ENCODE measurements at regions not wholly inside any gene's neighbourhood (a gene's known extent, or its start where the extent isn't known, plus 50 kb on each side); places are given as distances from the start of the nearest gene placed in this dataset.

DNA sequence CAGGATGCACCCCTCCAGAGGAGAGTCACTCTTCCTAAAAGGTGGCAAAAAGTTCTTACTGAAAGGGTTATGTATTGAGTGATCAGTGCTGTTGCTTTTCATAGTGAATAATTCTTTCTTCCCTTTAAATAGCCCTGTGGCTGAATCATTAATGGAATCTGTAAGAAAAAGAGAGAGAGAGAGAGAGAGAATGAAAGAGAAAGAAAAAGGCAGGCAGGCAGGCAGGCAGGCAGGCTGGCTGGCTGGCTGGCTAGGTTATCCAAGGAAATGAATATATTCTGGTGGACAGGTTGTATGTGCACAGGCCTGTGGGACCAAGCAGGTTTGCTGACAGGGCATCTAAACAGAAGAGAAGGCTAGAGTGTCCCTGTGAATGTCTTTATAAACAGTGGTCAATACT is 100.5 kb downstream of the DLEU7 start:
- no peaks in the 10 kb centered on the region for H3F3A ChIP-seq (ENCODE audit: insufficient read depth, low read length)
- no peaks in the 10 kb centered on the region for H3K27me3 ChIP-seq (ENCODE audit: insufficient read depth, low read length)
- no peak overlapping the region for H3K9ac ChIP-seq (ENCODE audit: low read length)
- no peak overlapping the region for H3K27ac ChIP-seq (ENCODE audit: low read depth, low read length, poor library complexity, severe bottlenecking)
- no peak overlapping the region for H2AFZ ChIP-seq (ENCODE audit: low read length)
- no peaks in the 10 kb centered on the region for H3K36me3 ChIP-seq (ENCODE audit: insufficient read depth, low read length)
- H3K79me2 ChIP-seq (ENCODE audit: insufficient read depth, low read length) = no peaks in the 10 kb centered on the region
- no peak for TF ChIP-seq EZH2 (IDR thresholded peaks at IDR 0.05; ENCODE audit: borderline replicate concordance, low read length)
- TF ChIP-seq, protein P1, sequence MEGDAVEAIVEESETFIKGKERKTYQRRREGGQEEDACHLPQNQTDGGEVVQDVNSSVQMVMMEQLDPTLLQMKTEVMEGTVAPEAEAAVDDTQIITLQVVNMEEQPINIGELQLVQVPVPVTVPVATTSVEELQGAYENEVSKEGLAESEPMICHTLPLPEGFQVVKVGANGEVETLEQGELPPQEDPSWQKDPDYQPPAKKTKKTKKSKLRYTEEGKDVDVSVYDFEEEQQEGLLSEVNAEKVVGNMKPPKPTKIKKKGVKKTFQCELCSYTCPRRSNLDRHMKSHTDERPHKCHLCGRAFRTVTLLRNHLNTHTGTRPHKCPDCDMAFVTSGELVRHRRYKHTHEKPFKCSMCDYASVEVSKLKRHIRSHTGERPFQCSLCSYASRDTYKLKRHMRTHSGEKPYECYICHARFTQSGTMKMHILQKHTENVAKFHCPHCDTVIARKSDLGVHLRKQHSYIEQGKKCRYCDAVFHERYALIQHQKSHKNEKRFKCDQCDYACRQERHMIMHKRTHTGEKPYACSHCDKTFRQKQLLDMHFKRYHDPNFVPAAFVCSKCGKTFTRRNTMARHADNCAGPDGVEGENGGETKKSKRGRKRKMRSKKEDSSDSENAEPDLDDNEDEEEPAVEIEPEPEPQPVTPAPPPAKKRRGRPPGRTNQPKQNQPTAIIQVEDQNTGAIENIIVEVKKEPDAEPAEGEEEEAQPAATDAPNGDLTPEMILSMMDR (IDR thresholded peaks at IDR 0.05; ENCODE audit: low read length) = no peak
- no peaks in the 10 kb centered on the region for H3K9me2 ChIP-seq (ENCODE audit: low read depth, low read length)
- no peaks in the 10 kb centered on the region for H3K4me1 ChIP-seq (ENCODE audit: insufficient read depth, low read length, severe bottlenecking)
- H4K20me1 ChIP-seq (ENCODE audit: insufficient read depth, low read length) = no peaks in the 10 kb centered on the region
- H3K4me3 ChIP-seq (ENCODE audit: low read depth, low read length, poor library complexity, severe bottlenecking) = no peak overlapping the region
- H3K9me3 ChIP-seq (ENCODE audit: low read length) = no peaks in the 10 kb centered on the region
- no peak overlapping the region for H3K4me2 ChIP-seq (ENCODE audit: low read length)

DNA sequence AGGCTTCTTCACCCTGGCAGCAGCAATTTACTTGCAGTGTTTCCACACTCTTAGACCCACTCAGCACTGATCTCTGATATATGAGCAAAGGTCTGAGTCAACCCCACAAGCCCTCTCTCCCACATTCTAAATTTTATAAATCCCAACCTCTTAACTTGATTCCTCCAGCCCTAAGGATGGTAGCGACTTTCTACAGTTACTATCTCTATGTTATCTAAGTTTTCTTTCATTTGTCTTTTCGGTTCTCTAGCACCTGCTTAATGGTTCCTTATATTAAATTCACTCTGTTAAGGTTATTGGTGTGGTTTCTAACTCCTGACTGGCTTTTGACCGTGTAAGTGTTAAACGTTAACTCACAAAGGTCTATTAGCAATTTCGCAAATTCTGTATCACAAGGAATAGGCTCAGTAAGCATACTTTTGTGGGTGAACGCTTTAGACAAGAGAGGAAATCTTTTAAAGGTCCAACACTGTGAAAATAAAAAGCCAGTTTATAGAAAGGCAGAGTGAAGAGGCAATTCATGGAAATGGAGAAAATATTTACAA is 99.3 kb downstream of the DLEU7 start:
- H3K4me3 ChIP-seq (ENCODE audit: low read depth, low read length, poor library complexity, severe bottlenecking) = no peak overlapping the region
- no peaks in the 10 kb centered on the region for H3K27me3 ChIP-seq (ENCODE audit: insufficient read depth, low read length)
- no peaks in the 10 kb centered on the region for H3K9me2 ChIP-seq (ENCODE audit: low read depth, low read length)
- no peak overlapping the region for H2AFZ ChIP-seq (ENCODE audit: low read length)
- no peaks in the 10 kb centered on the region for H3K4me1 ChIP-seq (ENCODE audit: insufficient read depth, low read length, severe bottlenecking)
- H4K20me1 ChIP-seq (ENCODE audit: insufficient read depth, low read length) = no peaks in the 10 kb centered on the region
- no peaks in the 10 kb centered on the region for H3K36me3 ChIP-seq (ENCODE audit: insufficient read depth, low read length)
- no peak overlapping the region for H3K27ac ChIP-seq (ENCODE audit: low read depth, low read length, poor library complexity, severe bottlenecking)
- H3K9ac ChIP-seq (ENCODE audit: low read length) = no peak overlapping the region
- TF ChIP-seq, protein P1 (IDR thresholded peaks at IDR 0.05; ENCODE audit: low read length) = no peak
- TF ChIP-seq EZH2 (IDR thresholded peaks at IDR 0.05; ENCODE audit: borderline replicate concordance, low read length) = no peak
- no peaks in the 10 kb centered on the region for H3K9me3 ChIP-seq (ENCODE audit: low read length)
- no peak overlapping the region for H3K4me2 ChIP-seq (ENCODE audit: low read length)
- no peaks in the 10 kb centered on the region for H3F3A ChIP-seq (ENCODE audit: insufficient read depth, low read length)
- H3K79me2 ChIP-seq (ENCODE audit: insufficient read depth, low read length) = no peaks in the 10 kb centered on the region

DNA sequence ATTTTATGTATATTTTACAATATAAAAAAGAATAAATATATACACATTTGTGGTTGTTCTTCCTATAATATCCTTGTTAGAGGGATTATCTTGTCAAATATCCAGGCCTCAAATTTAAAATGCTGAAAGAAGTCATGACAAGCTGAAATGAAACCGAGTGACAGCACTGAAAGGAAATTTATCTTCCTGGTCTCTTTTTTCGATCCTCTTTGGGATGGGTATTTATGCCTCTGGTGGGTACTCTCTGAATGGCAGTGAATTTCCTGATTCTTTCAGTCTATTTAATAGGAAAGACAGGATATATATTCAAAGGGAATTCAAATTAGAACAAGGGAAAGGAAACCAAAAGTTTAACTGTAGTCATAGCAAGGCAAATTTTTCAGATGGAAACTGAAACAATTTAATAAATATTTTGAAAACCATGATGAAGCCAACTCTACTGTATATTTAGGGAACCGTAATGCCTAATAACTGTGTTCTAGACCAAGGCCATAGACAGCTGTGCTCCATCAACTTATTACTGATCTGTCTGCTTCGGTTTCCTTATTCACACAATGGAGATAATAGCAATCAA is 97.9 kb downstream of the DLEU7 start:
- no peak overlapping the region for H3K4me3 ChIP-seq (ENCODE audit: low read depth, low read length, poor library complexity, severe bottlenecking)
- 0 out of 2 replicates have a peak, but pooled peaks cover 3% of the 10 kb centered on the region for H3K9me3 ChIP-seq (ENCODE audit: low read length)
- H3K4me1 ChIP-seq (ENCODE audit: insufficient read depth, low read length, severe bottlenecking) = no peaks in the 10 kb centered on the region
- no peaks in the 10 kb centered on the region for H3K27me3 ChIP-seq (ENCODE audit: insufficient read depth, low read length)
- H3K27ac ChIP-seq (ENCODE audit: low read depth, low read length, poor library complexity, severe bottlenecking) = no peak overlapping the region
- TF ChIP-seq, protein P1 (IDR thresholded peaks at IDR 0.05; ENCODE audit: low read length) = no peak
- TF ChIP-seq EZH2 (IDR thresholded peaks at IDR 0.05; ENCODE audit: borderline replicate concordance, low read length) = no peak
- no peak overlapping the region for H3K9ac ChIP-seq (ENCODE audit: low read length)
- H3K9me2 ChIP-seq (ENCODE audit: low read depth, low read length) = no peaks in the 10 kb centered on the region
- no peaks in the 10 kb centered on the region for H4K20me1 ChIP-seq (ENCODE audit: insufficient read depth, low read length)
- H2AFZ ChIP-seq (ENCODE audit: low read length) = no peak overlapping the region
- no peaks in the 10 kb centered on the region for H3K79me2 ChIP-seq (ENCODE audit: insufficient read depth, low read length)
- H3F3A ChIP-seq (ENCODE audit: insufficient read depth, low read length) = no peaks in the 10 kb centered on the region
- no peaks in the 10 kb centered on the region for H3K36me3 ChIP-seq (ENCODE audit: insufficient read depth, low read length)
- no peak overlapping the region for H3K4me2 ChIP-seq (ENCODE audit: low read length)

Data from OCI-LY1 (cell line).